Liver (tissue), 8 donors: ENCODE measurements at regions not wholly inside any gene's neighbourhood (a gene's known extent, or its start where the extent isn't known, plus 50 kb on each side); places are given as distances from the start of the nearest gene placed in this dataset.

Experiments
- DNase-seq: peaks from one replicate; pipeline ENCODE4 v3.0.0-alpha.2; 2017; ENCODE audit warnings: low spot score
- H3K27ac ChIP-seq, 2 donors: one replicate each; pipeline ENCODE4 v1.7.0; 2013; ENCODE audit warnings: inconsistent platforms in 2 of 2, low read length in 2 of 2, control low read depth in 1 of 2, low read depth in 1 of 2, mild to moderate bottlenecking in 1 of 2
- H3K27me3 ChIP-seq, 4 donors: one replicate each; pipeline versions ENCODE4 v1.6.1 to v1.7.0; 2013; ENCODE audit warnings: low read length in 3 of 4, inconsistent platforms in 1 of 4, mild to moderate bottlenecking in 1 of 4, moderate library complexity in 1 of 4; ENCODE audit not compliant: control insufficient read depth in 4 of 4, insufficient read depth in 4 of 4
- H3K36me3 ChIP-seq, 4 donors: one replicate each; pipeline versions ENCODE4 v1.6.1 to v1.7.0; 2013; ENCODE audit warnings: low read length in 3 of 4, mild to moderate bottlenecking in 3 of 4, low read depth in 1 of 4, moderate library complexity in 1 of 4; ENCODE audit not compliant: control insufficient read depth in 4 of 4, insufficient read depth in 3 of 4
- H3K4me1 ChIP-seq, 4 donors: one replicate each; pipeline versions ENCODE4 v1.6.1 to v1.7.0; 2013; ENCODE audit warnings: low read length in 3 of 4, mild to moderate bottlenecking in 3 of 4, moderate library complexity in 1 of 4; ENCODE audit not compliant: control insufficient read depth in 4 of 4, insufficient read depth in 4 of 4
- H3K4me3 ChIP-seq, 3 donors: one replicate each; pipeline versions ENCODE4 v1.6.1 to v1.7.0; 2013; ENCODE audit warnings: low read length in 3 of 3, control low read depth in 1 of 3, low read depth in 1 of 3, mild to moderate bottlenecking in 1 of 3
- H3K9ac ChIP-seq, 2 donors: one replicate each; pipeline ENCODE4 v1.7.0; 2013; ENCODE audit warnings: low read length in 2 of 2, mild to moderate bottlenecking in 2 of 2, moderate library complexity in 2 of 2, control low read depth in 1 of 2, low read depth in 1 of 2
- H3K9me3 ChIP-seq, 4 donors: one replicate each; pipeline versions ENCODE4 v1.6.1 to v1.7.0; 2013; ENCODE audit warnings: low read length in 3 of 4; ENCODE audit not compliant: control insufficient read depth in 4 of 4
- ATF3 ChIP-seq: IDR thresholded peaks from 2 replicates; pipeline ENCODE4 v1.6.1; 2016; ENCODE audit warnings: antibody characterized with exemption
- CTCF ChIP-seq: fragments of 150-350 bp; IDR thresholded peaks from 2 replicates; pipeline ENCODE4 v1.5.1; 2017; ENCODE audit warnings: improper control_type of control experiment, low read depth, low read length; ENCODE audit not compliant: missing input control
- EGR1 ChIP-seq, 2 donors: IDR thresholded peaks; 2 replicates each; pipeline ENCODE4 v1.6.1; 2016 to 2018; ENCODE audit warnings: antibody characterized with exemption in 2 of 2, low read depth in 2 of 2
- FOXA1 ChIP-seq: IDR thresholded peaks from 2 replicates; pipeline ENCODE4 v1.6.1; 2016; ENCODE audit warnings: antibody characterized with exemption
- FOXA2 ChIP-seq: IDR thresholded peaks from 2 replicates; pipeline ENCODE4 v1.6.1; 2016; ENCODE audit warnings: antibody characterized with exemption
- GABPA ChIP-seq, 2 donors: IDR thresholded peaks in 1 of 2; conservative IDR thresholded peaks in 1 of 2; 2 replicates each; pipeline ENCODE4 v1.6.1; 2016; ENCODE audit warnings: antibody characterized with exemption in 2 of 2, mild to moderate bottlenecking in 1 of 2, moderate library complexity in 1 of 2
- HNF4A ChIP-seq, 2 donors: conservative IDR thresholded peaks; 2 replicates each; pipeline ENCODE4 v1.6.1; 2016; ENCODE audit warnings: antibody characterized with exemption in 2 of 2, mild to moderate bottlenecking in 2 of 2
- HNF4G ChIP-seq: IDR thresholded peaks from 2 replicates; pipeline ENCODE4 v1.6.1; 2016; ENCODE audit warnings: antibody characterized with exemption
- JUND ChIP-seq, 2 donors: IDR thresholded peaks; 2 replicates each; pipeline ENCODE4 v1.6.1; 2016; ENCODE audit warnings: antibody characterized with exemption in 2 of 2
- MAX ChIP-seq: IDR thresholded peaks from 2 replicates; pipeline ENCODE4 v1.6.1; 2016; ENCODE audit warnings: antibody characterized with exemption
- NR2F2 ChIP-seq: IDR thresholded peaks from 2 replicates; pipeline ENCODE4 v1.6.1; 2016; ENCODE audit warnings: antibody characterized with exemption
- RAD21 ChIP-seq, 2 donors: IDR thresholded peaks; 2 replicates each; pipeline ENCODE4 v1.6.1; 2016; ENCODE audit warnings: antibody characterized with exemption in 2 of 2, mild to moderate bottlenecking in 2 of 2
- REST ChIP-seq: IDR thresholded peaks from 2 replicates; pipeline ENCODE4 v1.6.1; 2016; ENCODE audit warnings: antibody characterized with exemption, mild to moderate bottlenecking
- RXRA ChIP-seq, 2 donors: IDR thresholded peaks; 2 replicates each; pipeline ENCODE4 v1.6.1; 2017 to 2018; ENCODE audit warnings: antibody characterized with exemption in 2 of 2, mild to moderate bottlenecking in 1 of 2
- SP1 ChIP-seq: IDR thresholded peaks from 2 replicates; pipeline ENCODE4 v1.6.1; 2018; ENCODE audit warnings: antibody characterized with exemption, mild to moderate bottlenecking
- TAF1 ChIP-seq: conservative IDR thresholded peaks from 2 replicates; pipeline ENCODE4 v1.6.1; 2016; ENCODE audit warnings: antibody characterized with exemption, mild to moderate bottlenecking
- YY1 ChIP-seq: IDR thresholded peaks from 2 replicates; pipeline ENCODE4 v1.6.1; 2016; ENCODE audit warnings: antibody characterized with exemption, mild to moderate bottlenecking
- ZBTB33 ChIP-seq: IDR thresholded peaks from 2 replicates; pipeline ENCODE4 v1.6.1; 2016; ENCODE audit warnings: antibody characterized with exemption
- WGBS: extraction: QIAGEN DNeasy Blood & Tissue Kit; methylation state at CpG from one replicate; pipeline ENCODE4 v1.1.7; 2013; 5-methylcytosine and 5-hydroxymethylcytosine counted together
- donor health status: healthy.
- donor health status: healthy.
- donor health status: healthy.
- donor health status: healthy.
- donor health status: healthy.

GRCh38 chr7:115350764-115351163, 428.9 kb downstream of the MDFIC start:
- Histone ChIP-seq H3K27ac (no peak overlapping the region), H3K36me3 (no peaks in the 10 kb centered on the region), H3K9me3 (no peaks in the 10 kb centered on the region), H3K9ac (no peak overlapping the region), H3K4me3 (no peak overlapping the region), H3K4me1 (no peaks in the 10 kb centered on the region), H3K27me3 (peaks cover 0 to 3% (median 0%) of the 10 kb centered on the region in 4 donors)
- WGBS = 96% methylated on average over 1 of the region's 1 CpG
- DNase-seq = no peak
- TF ChIP-seq RAD21 (IDR thresholded peaks at IDR 0.05) = no peak
- no peak for TF ChIP-seq MAX
- no peak for TF ChIP-seq JUND (IDR thresholded peaks at IDR 0.05)
- no peak for TF ChIP-seq HNF4G
- TF ChIP-seq ZBTB33 = no peak
- no peak for TF ChIP-seq SP1
- no peak for TF ChIP-seq ATF3
- TF ChIP-seq RXRA (IDR thresholded peaks at IDR 0.05) = no peak
- no peak for TF ChIP-seq TAF1

- Histone ChIP-seq H3K27me3 (peaks cover 0 to 3% (median 0%) of the 10 kb centered on the region in 4 donors), H3K9me3 (no peaks in the 10 kb centered on the region), H3K27ac (no peak overlapping the region), H3K36me3 (no peaks in the 10 kb centered on the region), H3K4me1 (no peaks in the 10 kb centered on the region), H3K9ac (no peak overlapping the region), H3K4me3 (no peak overlapping the region)
- TF ChIP-seq CTCF (no peak), JUND (IDR thresholded peaks at IDR 0.05) (no peak), ZBTB33 (no peak), TAF1 (no peak), REST (no peak), GABPA (IDR thresholded peaks at IDR 0.05 in 1 of 2, conservative IDR thresholded peaks at IDR 0.05 in 1 of 2) (no peak), YY1 (no peak), EGR1 (IDR thresholded peaks at IDR 0.05; ENCODE audit: low read depth in 2 of 2) (no peak), MAX (no peak), RXRA (IDR thresholded peaks at IDR 0.05) (no peak), HNF4A (conservative IDR thresholded peaks at IDR 0.05) (no peak), SP1 (no peak), RAD21 (IDR thresholded peaks at IDR 0.05) (no peak), ATF3 (no peak), FOXA2 (no peak), NR2F2 (no peak), FOXA1 (no peak), HNF4G (no peak)
- DNase-seq = no peak
- 88% methylated on average over 1 of the region's 1 CpG for WGBS
Observed at GRCh38 chr7:115349635-115350034, 427.7 kb downstream of the MDFIC start.
